GM12873 (cell line): ENCODE measurements at regions not wholly inside any gene's neighbourhood (a gene's known extent, or its start where the extent isn't known, plus 50 kb on each side); places are given as distances from the start of the nearest gene placed in this dataset.

Experiments used
- TF ChIP-seq, protein P1 (sequence below): IDR thresholded peaks from 2 replicates; pipeline ENCODE4 v1.5.1; 2012; ENCODE audit warnings: low read depth, mild to moderate bottlenecking, moderate library complexity, low read length, control low read depth; ENCODE audit not compliant: insufficient read depth; ENCODE audit errors: missing control alignments

GRCh38 chr3:68009900-68010299 lies 355.5 kb upstream of the SUCLG2 start:
- TF ChIP-seq, protein P1, sequence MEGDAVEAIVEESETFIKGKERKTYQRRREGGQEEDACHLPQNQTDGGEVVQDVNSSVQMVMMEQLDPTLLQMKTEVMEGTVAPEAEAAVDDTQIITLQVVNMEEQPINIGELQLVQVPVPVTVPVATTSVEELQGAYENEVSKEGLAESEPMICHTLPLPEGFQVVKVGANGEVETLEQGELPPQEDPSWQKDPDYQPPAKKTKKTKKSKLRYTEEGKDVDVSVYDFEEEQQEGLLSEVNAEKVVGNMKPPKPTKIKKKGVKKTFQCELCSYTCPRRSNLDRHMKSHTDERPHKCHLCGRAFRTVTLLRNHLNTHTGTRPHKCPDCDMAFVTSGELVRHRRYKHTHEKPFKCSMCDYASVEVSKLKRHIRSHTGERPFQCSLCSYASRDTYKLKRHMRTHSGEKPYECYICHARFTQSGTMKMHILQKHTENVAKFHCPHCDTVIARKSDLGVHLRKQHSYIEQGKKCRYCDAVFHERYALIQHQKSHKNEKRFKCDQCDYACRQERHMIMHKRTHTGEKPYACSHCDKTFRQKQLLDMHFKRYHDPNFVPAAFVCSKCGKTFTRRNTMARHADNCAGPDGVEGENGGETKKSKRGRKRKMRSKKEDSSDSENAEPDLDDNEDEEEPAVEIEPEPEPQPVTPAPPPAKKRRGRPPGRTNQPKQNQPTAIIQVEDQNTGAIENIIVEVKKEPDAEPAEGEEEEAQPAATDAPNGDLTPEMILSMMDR = no peak

GRCh38 chr3:68007621-68008226 lies 353.3 kb upstream of the SUCLG2 start:
- TF ChIP-seq, protein P1 = no peak

DNA sequence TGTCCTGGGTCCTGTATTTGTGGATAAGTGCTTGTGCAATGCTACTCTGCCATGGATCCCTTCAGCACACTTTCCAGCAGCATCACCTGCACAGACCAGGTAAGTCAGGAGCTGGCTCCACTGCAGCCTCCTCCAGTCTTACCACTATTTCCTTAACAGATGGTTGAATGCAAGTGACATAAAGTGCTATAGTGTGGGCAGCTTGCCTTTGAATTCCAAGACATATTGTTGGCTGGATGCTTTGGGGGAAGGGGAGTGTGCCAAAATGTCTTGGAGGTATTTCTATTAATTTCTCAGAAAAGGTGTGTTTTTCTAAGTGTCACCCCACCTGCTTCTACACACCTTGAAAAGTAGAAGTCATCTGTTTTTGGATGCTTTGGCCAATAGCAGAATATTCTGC lies 352.2 kb upstream of the SUCLG2 start:
- TF ChIP-seq, protein P1 = no peak

DNA sequence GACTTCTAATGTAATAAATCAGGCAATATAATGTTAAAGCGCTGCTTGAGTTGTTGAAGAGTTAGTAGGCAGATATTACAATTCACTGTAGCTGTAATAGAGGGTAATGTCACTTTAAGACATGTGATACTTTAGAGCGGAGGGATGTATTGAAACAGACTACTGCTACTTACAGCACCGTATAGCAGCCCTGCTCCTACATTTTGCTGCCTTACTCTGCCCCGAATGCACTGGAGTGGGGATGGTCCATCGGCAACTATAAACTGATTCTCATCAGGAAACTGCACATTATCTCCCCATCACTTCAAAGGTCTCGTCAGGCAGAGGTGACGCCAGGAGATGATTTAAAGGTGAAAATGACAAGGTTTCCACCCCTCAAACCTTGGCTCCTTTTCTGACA lies 349.7 kb upstream of the SUCLG2 start:
- TF ChIP-seq, protein P1 = no peak

GRCh38 chr3:67998281-67998680 lies 343.9 kb upstream of the SUCLG2 start:
- TF ChIP-seq, protein P1 = no peak

DNA sequence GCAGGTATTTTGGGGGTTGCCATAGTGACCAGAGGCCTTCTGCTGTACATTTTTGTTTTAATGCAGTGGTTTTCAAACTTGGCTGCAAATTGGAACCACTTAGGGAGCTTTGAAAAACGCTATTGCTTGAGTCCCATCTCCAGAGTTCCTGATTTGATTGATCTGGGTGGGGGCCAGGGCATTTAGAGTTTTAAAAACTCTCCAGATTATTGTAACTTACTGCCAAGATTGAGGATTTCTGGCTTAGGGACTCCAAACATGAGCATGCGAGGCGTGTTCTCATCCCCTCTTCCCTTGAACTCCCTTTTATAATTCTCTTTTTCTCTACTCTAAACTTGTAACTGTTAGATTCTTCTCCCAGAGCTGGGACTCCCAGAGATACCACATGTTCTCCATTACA lies 340.8 kb upstream of the SUCLG2 start:
- TF ChIP-seq, protein P1 = no peak

- TF ChIP-seq, protein P1 = no peak
Measured at GRCh38 chr3:67986706-67987105, 332.3 kb upstream of the SUCLG2 start.
